GM23338 (cell line): ENCODE measurements at regions not wholly inside any gene's neighbourhood (a gene's known extent, or its start where the extent isn't known, plus 50 kb on each side); places are given as distances from the start of the nearest gene placed in this dataset.

ENCODE experiments used
- ATAC-seq: fragments of 200-7000 bp; cut with Tn5 transposase; 3 replicates; pipeline ENCODE4 v1.9.1; 2020
- DNase-seq: peaks from one replicate; pipeline ENCODE4 v3.0.0-alpha.2; 2015; ENCODE audit warnings: low spot score
- H2AFZ ChIP-seq: fragments of 200-600 bp; sonication (generic); 2 replicates; pipeline ENCODE4 v1.8.0; 2016; ENCODE audit warnings: antibody characterized with exemption, mild to moderate bottlenecking, moderate library complexity
- H3F3A ChIP-seq: fragments of 200-600 bp; sonication (generic); replicated peaks from 2 replicates; pipeline ENCODE4 v1.8.0; 2017; ENCODE audit warnings: antibody characterized with exemption, mixed run types, low read depth
- H3K27ac ChIP-seq: fragments of 200-600 bp; sonication (generic); 2 replicates; pipeline ENCODE4 v1.6.1; 2016; ENCODE audit warnings: low read depth
- H3K27me3 ChIP-seq: fragments of 200-600 bp; sonication (generic); 2 replicates; pipeline ENCODE4 v1.8.0; 2016; ENCODE audit warnings: mild to moderate bottlenecking, mixed run types, moderate library complexity; ENCODE audit not compliant: insufficient read depth
- H3K36me3 ChIP-seq: fragments of 200-600 bp; sonication (generic); 2 replicates; pipeline ENCODE4 v1.8.0; 2016; ENCODE audit warnings: mild to moderate bottlenecking; ENCODE audit not compliant: insufficient read depth
- H3K4me1 ChIP-seq: fragments of 200-600 bp; sonication (generic); 2 replicates; pipeline ENCODE4 v1.8.0; 2016; ENCODE audit warnings: mild to moderate bottlenecking, moderate library complexity; ENCODE audit not compliant: insufficient read depth
- H3K4me2 ChIP-seq: fragments of 200-600 bp; sonication (generic); 2 replicates; pipeline ENCODE4 v1.7.1; 2017; ENCODE audit warnings: mixed run types
- H3K4me3 ChIP-seq: fragments of 200-600 bp; sonication (generic); 2 replicates; pipeline ENCODE4 v1.6.1; 2016; ENCODE audit warnings: mixed run types
- H3K79me2 ChIP-seq: fragments of 200-600 bp; sonication (generic); replicated peaks from 2 replicates; pipeline ENCODE4 v1.8.0; 2017; ENCODE audit warnings: mild to moderate bottlenecking; ENCODE audit not compliant: insufficient read depth
- H3K9me2 ChIP-seq: fragments of 200-600 bp; sonication (generic); 2 replicates; pipeline ENCODE4 v1.8.0; 2017; ENCODE audit not compliant: insufficient read depth
- H4K20me1 ChIP-seq: fragments of 200-600 bp; sonication (generic); replicated peaks from 2 replicates; pipeline ENCODE4 v1.8.0; 2017; ENCODE audit warnings: mild to moderate bottlenecking; ENCODE audit not compliant: insufficient read depth
- H3K27ac Mint-ChIP-seq: 2 replicates; pipeline ENCODE4 v1.8.0; 2020; ENCODE audit warnings: inconsistent platforms, mild to moderate bottlenecking, moderate library complexity, mixed read lengths
- H3K27me3 Mint-ChIP-seq: 3 replicates; pipeline ENCODE4 v1.8.0; 2022; ENCODE audit warnings: low read depth, mild to moderate bottlenecking, moderate library complexity, mixed read lengths, inconsistent platforms; ENCODE audit not compliant: insufficient read depth, poor library complexity
- H3K36me3 Mint-ChIP-seq: 3 replicates; pipeline ENCODE4 v1.8.0; 2021; ENCODE audit warnings: low read depth, mild to moderate bottlenecking, inconsistent platforms, moderate library complexity, mixed read lengths
- H3K4me1 Mint-ChIP-seq: 3 replicates; pipeline ENCODE4 v1.8.0; 2020; ENCODE audit warnings: mild to moderate bottlenecking, inconsistent platforms, mixed read lengths
- H3K4me3 Mint-ChIP-seq: 3 replicates; pipeline ENCODE4 v1.8.0; 2021; ENCODE audit warnings: moderate library complexity, mild to moderate bottlenecking, inconsistent platforms, mixed read lengths
- H3K9me3 Mint-ChIP-seq: 3 replicates; pipeline ENCODE4 v1.8.0; 2020; ENCODE audit warnings: moderate library complexity, mild to moderate bottlenecking, inconsistent platforms, mixed read lengths
- CREB1 ChIP-seq: fragments of 250-450 bp; sonication (Bioruptor Pico); IDR thresholded peaks from 2 replicates; pipeline ENCODE4 v1.5.0; 2020; ENCODE audit warnings: low read depth, mild to moderate bottlenecking, moderate library complexity
- EZH2 ChIP-seq: fragments of 200-600 bp; sonication (generic); IDR thresholded peaks from one replicate; pipeline ENCODE4 v1.8.0; 2017; ENCODE audit warnings: antibody characterized with exemption, mild to moderate bottlenecking, low read depth; ENCODE audit not compliant: unreplicated experiment
- EZH2phosphoT487 ChIP-seq: fragments of 200-600 bp; sonication (generic); IDR thresholded peaks from one replicate; pipeline ENCODE4 v1.8.1; 2018; ENCODE audit warnings: antibody characterized with exemption; ENCODE audit not compliant: unreplicated experiment
- POLR2AphosphoS5 ChIP-seq: IDR thresholded peaks from 2 replicates; pipeline ENCODE4 v1.6.1; 2016; ENCODE audit warnings: antibody characterized with exemption, low read depth
- STAT1 ChIP-seq: IDR thresholded peaks from one replicate; pipeline ENCODE4 v1.6.1; 2016; ENCODE audit warnings: antibody characterized with exemption; ENCODE audit not compliant: unreplicated experiment
- ZNF114 ChIP-seq: fragments of 250-450 bp; sonication (Bioruptor Pico); IDR thresholded peaks from 2 replicates; pipeline ENCODE4 v1.5.0; 2020; ENCODE audit warnings: mild to moderate bottlenecking, moderate library complexity
- ZNF331 ChIP-seq: fragments of 250-450 bp; sonication (Bioruptor Pico); IDR thresholded peaks from 2 replicates; pipeline ENCODE4 v1.5.0; 2020; ENCODE audit warnings: low read depth, mild to moderate bottlenecking, moderate library complexity
- TF ChIP-seq, protein P1 (sequence below): IDR thresholded peaks from one replicate; pipeline ENCODE4 v1.6.1; 2018; ENCODE audit warnings: antibody characterized with exemption; ENCODE audit not compliant: unreplicated experiment
- TF ChIP-seq, protein P2 (sequence below): fragments of 250-450 bp; sonication (Bioruptor Pico); IDR thresholded peaks from 2 replicates; pipeline ENCODE4 v1.5.0; 2020; ENCODE audit warnings: mild to moderate bottlenecking, moderate library complexity
- TF ChIP-seq, protein P3 (sequence below): IDR thresholded peaks from 2 replicates; pipeline ENCODE4 v1.6.1; 2016; ENCODE audit warnings: antibody characterized with exemption

DNA sequence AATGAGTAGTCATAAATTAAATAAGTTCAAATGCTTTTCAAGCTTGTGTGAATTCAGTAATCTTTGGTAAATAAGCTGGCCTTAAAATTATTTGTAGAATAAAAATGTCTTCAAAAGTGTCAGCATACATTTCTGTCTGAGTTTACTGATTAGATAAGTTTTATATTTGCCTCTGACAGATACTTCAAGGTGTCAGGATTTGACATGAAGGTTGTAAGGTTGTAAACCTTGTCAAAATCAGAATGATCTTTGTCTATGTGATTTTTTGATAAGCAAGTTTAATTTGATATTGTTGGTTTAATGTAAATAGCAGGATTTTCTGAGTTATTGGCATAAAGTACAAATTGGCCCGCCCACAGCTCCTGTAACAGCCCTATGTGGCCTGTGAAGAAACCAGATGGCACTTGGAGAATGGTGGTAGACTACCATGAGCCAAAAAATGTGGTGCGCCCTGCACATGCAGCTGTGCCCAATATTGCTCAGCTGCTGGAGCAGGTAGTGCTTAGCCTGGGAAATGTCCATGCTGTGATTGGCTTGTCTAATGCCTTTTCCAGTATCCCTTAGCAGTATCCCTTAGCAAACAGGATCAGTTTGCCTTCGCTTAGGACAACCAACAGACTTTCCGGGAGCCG, 188.0 kb upstream of the SPHKAP start (continued):
- TF ChIP-seq, protein P1, sequence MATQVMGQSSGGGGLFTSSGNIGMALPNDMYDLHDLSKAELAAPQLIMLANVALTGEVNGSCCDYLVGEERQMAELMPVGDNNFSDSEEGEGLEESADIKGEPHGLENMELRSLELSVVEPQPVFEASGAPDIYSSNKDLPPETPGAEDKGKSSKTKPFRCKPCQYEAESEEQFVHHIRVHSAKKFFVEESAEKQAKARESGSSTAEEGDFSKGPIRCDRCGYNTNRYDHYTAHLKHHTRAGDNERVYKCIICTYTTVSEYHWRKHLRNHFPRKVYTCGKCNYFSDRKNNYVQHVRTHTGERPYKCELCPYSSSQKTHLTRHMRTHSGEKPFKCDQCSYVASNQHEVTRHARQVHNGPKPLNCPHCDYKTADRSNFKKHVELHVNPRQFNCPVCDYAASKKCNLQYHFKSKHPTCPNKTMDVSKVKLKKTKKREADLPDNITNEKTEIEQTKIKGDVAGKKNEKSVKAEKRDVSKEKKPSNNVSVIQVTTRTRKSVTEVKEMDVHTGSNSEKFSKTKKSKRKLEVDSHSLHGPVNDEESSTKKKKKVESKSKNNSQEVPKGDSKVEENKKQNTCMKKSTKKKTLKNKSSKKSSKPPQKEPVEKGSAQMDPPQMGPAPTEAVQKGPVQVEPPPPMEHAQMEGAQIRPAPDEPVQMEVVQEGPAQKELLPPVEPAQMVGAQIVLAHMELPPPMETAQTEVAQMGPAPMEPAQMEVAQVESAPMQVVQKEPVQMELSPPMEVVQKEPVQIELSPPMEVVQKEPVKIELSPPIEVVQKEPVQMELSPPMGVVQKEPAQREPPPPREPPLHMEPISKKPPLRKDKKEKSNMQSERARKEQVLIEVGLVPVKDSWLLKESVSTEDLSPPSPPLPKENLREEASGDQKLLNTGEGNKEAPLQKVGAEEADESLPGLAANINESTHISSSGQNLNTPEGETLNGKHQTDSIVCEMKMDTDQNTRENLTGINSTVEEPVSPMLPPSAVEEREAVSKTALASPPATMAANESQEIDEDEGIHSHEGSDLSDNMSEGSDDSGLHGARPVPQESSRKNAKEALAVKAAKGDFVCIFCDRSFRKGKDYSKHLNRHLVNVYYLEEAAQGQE = no peak
- TF ChIP-seq, protein P2, sequence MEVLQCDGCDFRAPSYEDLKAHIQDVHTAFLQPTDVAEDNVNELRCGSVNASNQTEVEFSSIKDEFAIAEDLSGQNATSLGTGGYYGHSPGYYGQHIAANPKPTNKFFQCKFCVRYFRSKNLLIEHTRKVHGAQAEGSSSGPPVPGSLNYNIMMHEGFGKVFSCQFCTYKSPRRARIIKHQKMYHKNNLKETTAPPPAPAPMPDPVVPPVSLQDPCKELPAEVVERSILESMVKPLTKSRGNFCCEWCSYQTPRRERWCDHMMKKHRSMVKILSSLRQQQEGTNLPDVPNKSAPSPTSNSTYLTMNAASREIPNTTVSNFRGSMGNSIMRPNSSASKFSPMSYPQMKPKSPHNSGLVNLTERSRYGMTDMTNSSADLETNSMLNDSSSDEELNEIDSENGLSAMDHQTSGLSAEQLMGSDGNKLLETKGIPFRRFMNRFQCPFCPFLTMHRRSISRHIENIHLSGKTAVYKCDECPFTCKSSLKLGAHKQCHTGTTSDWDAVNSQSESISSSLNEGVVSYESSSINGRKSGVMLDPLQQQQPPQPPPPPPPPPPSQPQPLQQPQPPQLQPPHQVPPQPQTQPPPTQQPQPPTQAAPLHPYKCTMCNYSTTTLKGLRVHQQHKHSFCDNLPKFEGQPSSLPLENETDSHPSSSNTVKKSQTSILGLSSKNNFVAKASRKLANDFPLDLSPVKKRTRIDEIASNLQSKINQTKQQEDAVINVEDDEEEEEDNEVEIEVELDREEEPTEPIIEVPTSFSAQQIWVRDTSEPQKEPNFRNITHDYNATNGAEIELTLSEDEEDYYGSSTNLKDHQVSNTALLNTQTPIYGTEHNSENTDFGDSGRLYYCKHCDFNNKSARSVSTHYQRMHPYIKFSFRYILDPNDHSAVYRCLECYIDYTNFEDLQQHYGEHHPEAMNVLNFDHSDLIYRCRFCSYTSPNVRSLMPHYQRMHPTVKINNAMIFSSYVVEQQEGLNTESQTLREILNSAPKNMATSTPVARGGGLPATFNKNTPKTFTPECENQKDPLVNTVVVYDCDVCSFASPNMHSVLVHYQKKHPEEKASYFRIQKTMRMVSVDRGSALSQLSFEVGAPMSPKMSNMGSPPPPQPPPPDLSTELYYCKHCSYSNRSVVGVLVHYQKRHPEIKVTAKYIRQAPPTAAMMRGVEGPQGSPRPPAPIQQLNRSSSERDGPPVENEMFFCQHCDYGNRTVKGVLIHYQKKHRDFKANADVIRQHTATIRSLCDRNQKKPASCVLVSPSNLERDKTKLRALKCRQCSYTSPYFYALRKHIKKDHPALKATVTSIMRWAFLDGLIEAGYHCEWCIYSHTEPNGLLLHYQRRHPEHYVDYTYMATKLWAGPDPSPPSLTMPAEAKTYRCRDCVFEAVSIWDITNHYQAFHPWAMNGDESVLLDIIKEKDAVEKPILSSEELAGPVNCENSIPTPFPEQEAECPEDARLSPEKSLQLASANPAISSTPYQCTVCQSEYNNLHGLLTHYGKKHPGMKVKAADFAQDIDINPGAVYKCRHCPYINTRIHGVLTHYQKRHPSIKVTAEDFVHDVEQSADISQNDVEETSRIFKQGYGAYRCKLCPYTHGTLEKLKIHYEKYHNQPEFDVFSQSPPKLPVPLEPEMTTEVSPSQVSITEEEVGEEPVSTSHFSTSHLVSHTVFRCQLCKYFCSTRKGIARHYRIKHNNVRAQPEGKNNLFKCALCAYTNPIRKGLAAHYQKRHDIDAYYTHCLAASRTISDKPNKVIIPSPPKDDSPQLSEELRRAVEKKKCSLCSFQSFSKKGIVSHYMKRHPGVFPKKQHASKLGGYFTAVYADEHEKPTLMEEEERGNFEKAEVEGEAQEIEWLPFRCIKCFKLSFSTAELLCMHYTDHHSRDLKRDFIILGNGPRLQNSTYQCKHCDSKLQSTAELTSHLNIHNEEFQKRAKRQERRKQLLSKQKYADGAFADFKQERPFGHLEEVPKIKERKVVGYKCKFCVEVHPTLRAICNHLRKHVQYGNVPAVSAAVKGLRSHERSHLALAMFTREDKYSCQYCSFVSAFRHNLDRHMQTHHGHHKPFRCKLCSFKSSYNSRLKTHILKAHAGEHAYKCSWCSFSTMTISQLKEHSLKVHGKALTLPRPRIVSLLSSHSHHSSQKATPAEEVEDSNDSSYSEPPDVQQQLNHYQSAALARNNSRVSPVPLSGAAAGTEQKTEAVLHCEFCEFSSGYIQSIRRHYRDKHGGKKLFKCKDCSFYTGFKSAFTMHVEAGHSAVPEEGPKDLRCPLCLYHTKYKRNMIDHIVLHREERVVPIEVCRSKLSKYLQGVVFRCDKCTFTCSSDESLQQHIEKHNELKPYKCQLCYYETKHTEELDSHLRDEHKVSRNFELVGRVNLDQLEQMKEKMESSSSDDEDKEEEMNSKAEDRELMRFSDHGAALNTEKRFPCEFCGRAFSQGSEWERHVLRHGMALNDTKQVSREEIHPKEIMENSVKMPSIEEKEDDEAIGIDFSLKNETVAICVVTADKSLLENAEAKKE (CRISPR knock-in tag) = no peak
- TF ChIP-seq ZNF114 (CRISPR knock-in tag) = no peak

DNA sequence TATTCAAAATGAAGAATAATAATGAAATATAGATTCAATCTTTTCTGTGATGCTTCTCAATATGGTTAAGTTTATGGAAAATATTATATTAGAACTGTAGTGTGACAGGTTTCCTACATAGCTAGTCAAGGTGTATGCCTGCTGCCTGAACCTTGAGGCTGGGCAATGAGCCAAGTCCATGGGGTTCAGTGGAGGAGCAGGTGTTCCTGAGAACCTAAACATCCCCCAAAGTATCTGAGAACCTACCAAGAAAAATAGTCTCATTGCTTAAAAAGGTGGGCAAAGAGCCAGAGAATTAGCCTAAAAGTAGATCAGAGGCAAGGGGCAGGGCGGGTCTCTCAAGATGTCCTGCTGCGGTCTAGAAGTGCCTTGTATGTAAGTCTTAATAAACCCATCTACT, 185.9 kb upstream of the SPHKAP start:
- no peaks in the 10 kb centered on the region for H3K27me3 Mint-ChIP-seq
- Histone ChIP-seq H3K79me2 (no peaks in the 10 kb centered on the region), H3K36me3 (no peaks in the 10 kb centered on the region), H4K20me1 (no peaks in the 10 kb centered on the region), H3K4me1 (no peaks in the 10 kb centered on the region), H3K27me3 (no peaks in the 10 kb centered on the region), H3K27ac (no peak overlapping the region), H3K9me2 (peaks cover 4% of the 10 kb centered on the region; the same call in 1 of the 2 replicates), H3F3A (no peaks in the 10 kb centered on the region), H2AFZ (no peak overlapping the region), H3K4me3 (no peak overlapping the region), H3K4me2 (no peak overlapping the region)
- H3K27ac Mint-ChIP-seq = no peak overlapping the region
- H3K4me3 Mint-ChIP-seq = no peak overlapping the region
- ATAC-seq (no peak), DNase-seq (no peak)
- no peaks in the 10 kb centered on the region; the same call in 2 of the 3 replicates for H3K36me3 Mint-ChIP-seq
- no peaks in the 10 kb centered on the region; the same call in 2 of the 3 replicates for H3K9me3 Mint-ChIP-seq
- no peaks in the 10 kb centered on the region for H3K4me1 Mint-ChIP-seq
- TF ChIP-seq EZH2phosphoT487 (no peak), CREB1 (CRISPR knock-in tag) (no peak), POLR2AphosphoS5 (no peak), ZNF114 (CRISPR knock-in tag) (no peak), STAT1 (no peak), ZNF331 (CRISPR knock-in tag) (no peak), EZH2 (no peak)
- TF ChIP-seq, protein P3, sequence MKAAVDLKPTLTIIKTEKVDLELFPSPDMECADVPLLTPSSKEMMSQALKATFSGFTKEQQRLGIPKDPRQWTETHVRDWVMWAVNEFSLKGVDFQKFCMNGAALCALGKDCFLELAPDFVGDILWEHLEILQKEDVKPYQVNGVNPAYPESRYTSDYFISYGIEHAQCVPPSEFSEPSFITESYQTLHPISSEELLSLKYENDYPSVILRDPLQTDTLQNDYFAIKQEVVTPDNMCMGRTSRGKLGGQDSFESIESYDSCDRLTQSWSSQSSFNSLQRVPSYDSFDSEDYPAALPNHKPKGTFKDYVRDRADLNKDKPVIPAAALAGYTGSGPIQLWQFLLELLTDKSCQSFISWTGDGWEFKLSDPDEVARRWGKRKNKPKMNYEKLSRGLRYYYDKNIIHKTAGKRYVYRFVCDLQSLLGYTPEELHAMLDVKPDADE = no peak
